ENCODE measurements at regions not wholly inside any gene's neighbourhood (a gene's known extent, or its start where the extent isn't known, plus 50 kb on each side); places are given as distances from the start of the nearest gene placed in this dataset.
A peak's percentile ranks its signal among the peaks of the same experiment; 100 is the strongest.

GRCh38 chr21:16794950-16795349, 717.9 kb upstream of the CXADR start:
- DNase-seq (ENCODE audit: low read depth in 1 of 2, low spot score in 1 of 2): peak in 1 of 2 donors; percentile 83
- no peak overlapping the region for H3K27ac ChIP-seq
- H3K27me3 ChIP-seq: no peaks in the 10 kb centered on the region

GRCh38 chr21:16796776-16797175, 716.1 kb upstream of the CXADR start:
- DNase-seq (ENCODE audit: low read depth in 1 of 2, low spot score in 1 of 2): no peak
- Histone ChIP-seq H3K9me3 (ENCODE audit: low read depth) (no peaks in the 10 kb centered on the region), H3K4me3 (no peak overlapping the region), H3K27me3 (no peaks in the 10 kb centered on the region), H3K36me3 (no peaks in the 10 kb centered on the region), H3K27ac (no peak overlapping the region), H3K4me1 (ENCODE audit: low read depth) (no peaks in the 10 kb centered on the region)
- no peak for TF ChIP-seq CTCF (IDR thresholded peaks at IDR 0.05; ENCODE audit: low read depth, low read length)

More at GRCh38 chr21:16794950-16795349, 717.9 kb upstream of the CXADR start:
- H3K9me3 ChIP-seq (ENCODE audit: low read depth): no peaks in the 10 kb centered on the region
- H3K4me1 ChIP-seq (ENCODE audit: low read depth): no peaks in the 10 kb centered on the region
- H3K4me3 ChIP-seq: no peak overlapping the region
- no peak for TF ChIP-seq CTCF (IDR thresholded peaks at IDR 0.05; ENCODE audit: low read depth, low read length)
- no peaks in the 10 kb centered on the region for H3K36me3 ChIP-seq

- Histone ChIP-seq H3K4me3 (no peak overlapping the region), H3K9me3 (ENCODE audit: low read depth) (no peaks in the 10 kb centered on the region), H3K36me3 (no peaks in the 10 kb centered on the region), H3K27ac (no peak overlapping the region), H3K27me3 (no peaks in the 10 kb centered on the region), H3K4me1 (ENCODE audit: low read depth) (no peaks in the 10 kb centered on the region)
- no peak for TF ChIP-seq CTCF (IDR thresholded peaks at IDR 0.05; ENCODE audit: low read depth, low read length)
- no peak for DNase-seq (ENCODE audit: low read depth in 1 of 2, low spot score in 1 of 2)
Measured at GRCh38 chr21:16797540-16797939, 715.3 kb upstream of the CXADR start.

GRCh38 chr21:16797966-16798365, 714.9 kb upstream of the CXADR start:
- H3K4me3 ChIP-seq: no peak overlapping the region
- no peak overlapping the region for H3K27ac ChIP-seq
- no peak for TF ChIP-seq CTCF (IDR thresholded peaks at IDR 0.05; ENCODE audit: low read depth, low read length)
- H3K4me1 ChIP-seq (ENCODE audit: low read depth): no peaks in the 10 kb centered on the region
- no peaks in the 10 kb centered on the region for H3K27me3 ChIP-seq
- no peaks in the 10 kb centered on the region for H3K36me3 ChIP-seq
- DNase-seq (ENCODE audit: low read depth in 1 of 2, low spot score in 1 of 2): no peak
- no peaks in the 10 kb centered on the region for H3K9me3 ChIP-seq (ENCODE audit: low read depth)

- H3K9me3 ChIP-seq (ENCODE audit: low read depth): no peaks in the 10 kb centered on the region
Measured at GRCh38 chr21:16800536-16801275, 712.1 kb upstream of the CXADR start.

More at GRCh38 chr21:16800536-16801275, 712.1 kb upstream of the CXADR start:
- H3K27me3 ChIP-seq: no peaks in the 10 kb centered on the region
- TF ChIP-seq CTCF (IDR thresholded peaks at IDR 0.05; ENCODE audit: low read depth, low read length): no peak
- no peak overlapping the region for H3K4me3 ChIP-seq
- no peak for DNase-seq (ENCODE audit: low read depth in 1 of 2, low spot score in 1 of 2)
- no peak overlapping the region for H3K27ac ChIP-seq
- no peaks in the 10 kb centered on the region for H3K36me3 ChIP-seq
- H3K4me1 ChIP-seq (ENCODE audit: low read depth): no peaks in the 10 kb centered on the region
